AG04450 (cell line): ENCODE measurements at regions not wholly inside any gene's neighbourhood (a gene's known extent, or its start where the extent isn't known, plus 50 kb on each side); places are given as distances from the start of the nearest gene placed in this dataset.

Experiments
- CTCF ChIA-PET: fragments of 300-600, 350-600 bp; formaldehyde crosslinking; extraction: SDS; loops from one replicate; lab custom pipeline; 2022; ENCODE audit warnings: antibody characterized with exemption, inconsistent platforms; lab: Charles Lee
- POLR2A ChIA-PET: fragments of 350-600 bp; formaldehyde crosslinking; extraction: SDS; loops from one replicate; lab custom pipeline; 2021; ENCODE audit warnings: antibody characterized with exemption, inconsistent platforms; lab: Yijun Ruan, JAX
- DNase-seq: peaks from one replicate; pipeline ENCODE4 v3.0.0-alpha.2; 2011; ENCODE audit warnings: low read depth, low spot score
- H3K27ac ChIP-seq: one replicate; pipeline ENCODE4 v1.5.1; 2012; ENCODE audit warnings: low read depth, low read length, control low read depth
- H3K27me3 ChIP-seq: one replicate; pipeline ENCODE4 v1.6.0; 2012; ENCODE audit warnings: low read length; ENCODE audit not compliant: control insufficient read depth, insufficient read depth
- H3K4me3 ChIP-seq: 2 replicates; pipeline ENCODE4 v1.5.1; 2011; ENCODE audit warnings: mild to moderate bottlenecking, low read depth, low read length, control low read depth
- H3K9me3 ChIP-seq: 2 replicates; pipeline ENCODE4 v1.5.1; 2012; ENCODE audit warnings: low read length; ENCODE audit not compliant: control insufficient read depth, insufficient read depth
- CTCF ChIP-seq: IDR thresholded peaks from 2 replicates; pipeline ENCODE4 v1.5.1; 2011; ENCODE audit warnings: low read depth, low read length, control low read depth, inconsistent platforms

GRCh38 chr3:188025555-188025954 lies 128.4 kb upstream of the LPP start:
- no peak for TF ChIP-seq CTCF
- no peak overlapping the region for H3K27ac ChIP-seq
- no peak for DNase-seq

DNA sequence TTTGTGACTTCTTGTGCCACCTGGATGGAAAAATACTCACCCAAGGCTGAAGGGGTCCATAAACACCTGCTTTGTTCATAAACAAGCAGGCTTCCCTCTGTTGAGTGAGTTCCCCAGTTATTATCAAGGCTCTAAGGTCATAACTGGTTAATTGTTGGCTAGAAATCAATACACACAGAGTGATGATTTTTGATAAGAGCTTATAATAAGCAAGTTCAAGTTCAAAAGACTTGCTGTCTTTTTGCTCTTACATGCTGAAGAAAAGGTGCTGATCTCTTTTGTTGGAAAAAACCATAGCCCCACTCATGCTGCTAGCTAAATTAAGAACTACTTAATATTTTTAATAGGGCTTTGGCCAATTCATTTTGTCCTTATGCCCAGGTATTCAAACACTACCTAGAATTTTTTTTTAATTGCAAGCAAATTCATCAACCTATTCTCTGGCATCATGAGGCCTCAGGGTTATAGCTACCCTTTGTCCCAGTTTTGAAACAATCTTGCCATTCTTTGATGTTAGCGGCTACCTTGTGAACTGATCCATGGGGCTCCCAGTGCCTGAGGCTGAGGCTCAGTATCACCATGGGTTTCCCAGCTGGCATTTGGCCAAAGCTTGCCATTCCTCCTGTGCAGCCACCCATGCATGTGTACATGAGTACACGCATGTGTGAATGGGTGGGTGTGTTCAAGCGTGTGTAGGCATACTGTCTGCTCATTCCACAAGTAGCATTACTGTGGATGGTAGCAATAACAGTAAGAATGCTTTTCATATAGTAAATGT lies 127.6 kb upstream of the LPP start:
- Histone ChIP-seq H3K27ac (no peak overlapping the region), H3K9me3 (no peaks in the 10 kb centered on the region), H3K27me3 (no peaks in the 10 kb centered on the region), H3K4me3 (no peak overlapping the region)
- ChIA-PET POLR2A (no interaction called here), CTCF (no interaction called here)
- DNase-seq: no peak
- no peak for TF ChIP-seq CTCF

More at GRCh38 chr3:188025555-188025954, 128.4 kb upstream of the LPP start:
- Histone ChIP-seq H3K4me3 (no peak overlapping the region), H3K27me3 (no peaks in the 10 kb centered on the region), H3K9me3 (no peaks in the 10 kb centered on the region)
- POLR2A ChIA-PET: no interaction called here
- CTCF ChIA-PET: no interaction called here

- ChIA-PET POLR2A (no interaction called here), CTCF (interaction anchor here (0.5 to 1.1 kb wide), 2 partner anchors 251 to 819 kb away, joined by 3 read pairs; no protein-coding TSS in a partner anchor)
- no peak for TF ChIP-seq CTCF
- Histone ChIP-seq H3K27ac (no peak overlapping the region), H3K27me3 (no peaks in the 10 kb centered on the region), H3K9me3 (no peaks in the 10 kb centered on the region), H3K4me3 (no peak overlapping the region)
- DNase-seq: no peak
Observed at GRCh38 chr3:188031121-188031520, 122.8 kb upstream of the LPP start.

GRCh38 chr3:188034989-188035388 lies 119.0 kb upstream of the LPP start:
- ChIA-PET POLR2A (no interaction called here), CTCF (no interaction called here)
- no peak overlapping the region for H3K27ac ChIP-seq
- DNase-seq: no peak
- no peaks in the 10 kb centered on the region for H3K27me3 ChIP-seq
- TF ChIP-seq CTCF: no peak
- H3K9me3 ChIP-seq: no peaks in the 10 kb centered on the region
- H3K4me3 ChIP-seq: no peak overlapping the region

DNA sequence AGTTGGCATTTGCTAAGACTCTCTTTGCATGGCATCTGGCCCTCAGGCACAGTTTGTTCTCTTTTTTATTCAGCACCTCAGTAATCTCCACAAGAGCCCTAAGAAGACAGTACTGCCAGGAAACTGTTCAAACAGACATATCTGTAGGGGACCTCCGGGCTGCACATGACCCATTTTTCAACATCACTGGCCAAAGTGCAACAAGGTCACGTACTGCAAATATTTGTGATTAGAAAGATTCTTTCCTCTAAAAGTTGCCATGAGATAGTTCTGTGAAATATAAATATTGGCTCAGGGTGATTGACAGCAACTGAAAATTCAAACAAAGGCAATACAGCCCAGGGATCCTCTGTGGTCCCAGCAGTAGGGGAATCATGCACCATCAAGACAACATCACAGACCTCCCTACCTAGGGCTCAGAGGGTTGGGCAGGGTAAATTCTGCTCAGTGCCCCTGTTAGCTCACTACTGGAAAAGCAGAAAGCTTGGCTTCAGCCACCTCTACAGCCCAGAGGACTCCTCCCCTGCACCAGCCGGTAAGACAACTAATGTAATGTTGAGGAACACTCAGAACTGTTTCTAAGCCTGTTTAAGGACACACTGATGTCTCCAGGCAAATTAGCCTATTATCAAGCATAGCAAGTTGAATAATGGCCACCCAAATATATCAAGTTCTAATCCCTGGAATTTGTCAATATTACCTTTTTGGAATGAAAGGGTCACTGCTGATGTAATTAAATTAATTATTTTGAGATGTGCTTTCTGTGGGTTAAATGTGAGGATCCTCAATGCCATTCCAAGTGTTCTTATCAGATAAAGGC lies 117.4 kb upstream of the LPP start:
- Histone ChIP-seq H3K9me3 (no peaks in the 10 kb centered on the region), H3K27me3 (no peaks in the 10 kb centered on the region), H3K27ac (no peak overlapping the region), H3K4me3 (no peak overlapping the region)
- ChIA-PET CTCF (no interaction called here), POLR2A (no interaction called here)
- DNase-seq: no peak
- TF ChIP-seq CTCF: no peak
